ENCODE measurements at regions not wholly inside any gene's neighbourhood (a gene's known extent, or its start where the extent isn't known, plus 50 kb on each side); places are given as distances from the start of the nearest gene placed in this dataset.

DNA sequence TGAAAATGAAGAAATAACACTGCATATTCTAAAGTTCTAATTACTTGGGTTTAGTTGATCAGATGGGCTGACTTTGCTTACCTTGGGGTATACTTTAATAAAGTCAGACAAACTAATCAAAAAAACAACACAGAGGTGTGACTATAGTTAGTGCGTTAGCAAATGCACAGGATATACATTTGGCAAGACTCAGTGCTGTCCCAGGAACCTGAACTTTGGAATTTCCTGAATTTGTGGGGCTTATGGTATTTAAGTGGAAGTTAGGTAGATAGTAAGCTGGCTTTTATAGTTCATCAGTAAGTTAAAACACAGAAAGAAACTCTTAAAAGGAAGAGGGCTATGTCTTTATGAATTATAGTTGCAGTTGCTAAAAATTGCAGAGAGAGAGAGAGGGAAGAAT lies 302.6 kb upstream of the DDI1 start:
- DNase-seq, result no peak

DNA sequence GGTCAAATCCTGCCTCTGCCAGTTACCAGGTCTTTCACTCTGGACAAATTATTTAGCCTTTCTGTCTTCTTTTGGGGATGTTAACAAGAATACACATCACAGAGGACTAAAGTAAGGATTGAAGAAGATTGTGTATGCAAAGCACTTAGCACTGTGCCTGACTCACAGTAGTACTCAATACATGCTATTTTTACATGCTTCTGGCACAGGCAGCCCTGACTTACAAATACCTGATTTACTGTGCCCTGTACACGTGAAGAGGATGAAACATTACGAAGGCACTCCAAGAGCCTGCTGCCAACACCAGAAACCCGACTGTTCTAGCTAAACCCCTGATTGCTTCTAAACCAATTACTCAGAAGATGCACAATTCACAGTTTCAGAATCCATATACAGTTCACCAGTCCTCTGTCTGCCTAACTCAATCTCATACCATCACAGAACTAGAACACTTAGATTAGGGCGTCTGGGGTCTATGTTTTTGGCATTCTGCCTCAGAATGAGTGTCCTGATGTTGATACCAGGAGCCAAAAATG lies 300.9 kb upstream of the DDI1 start:
- no peak for DNase-seq

DNA sequence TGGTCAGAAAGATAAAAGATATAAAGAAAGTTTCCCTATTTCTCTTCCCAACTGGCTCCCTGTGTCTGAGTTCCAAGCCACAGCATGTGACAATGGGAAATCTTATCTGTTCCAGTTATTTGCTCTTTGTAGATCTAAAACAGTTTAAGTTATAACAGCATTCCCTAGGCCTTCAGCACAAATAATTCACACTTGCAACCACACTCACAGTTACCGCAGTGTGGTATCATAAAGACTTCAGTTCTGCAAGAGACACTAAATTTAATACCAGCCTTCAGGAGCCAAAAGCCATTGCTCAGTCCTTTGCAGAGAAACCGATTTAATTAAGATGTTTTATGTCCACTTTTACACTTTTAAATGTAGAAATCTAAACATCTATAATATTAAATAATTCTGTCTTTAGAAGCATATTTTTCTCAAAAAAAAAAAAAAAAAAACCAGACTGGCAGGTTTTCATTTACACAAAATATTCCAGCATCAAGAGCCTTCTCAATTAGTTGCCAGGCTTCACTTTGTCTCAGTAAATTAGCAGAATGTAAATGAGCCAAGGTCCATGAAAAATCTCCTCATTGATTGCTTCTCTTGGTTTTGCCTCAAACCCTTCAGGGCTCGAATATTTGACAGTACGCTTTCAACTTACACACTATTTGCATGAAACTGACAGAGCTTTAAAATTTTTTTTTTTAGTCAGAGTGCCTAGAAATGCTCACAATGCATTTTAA lies 300.0 kb upstream of the DDI1 start:
- no peak for DNase-seq

DNA sequence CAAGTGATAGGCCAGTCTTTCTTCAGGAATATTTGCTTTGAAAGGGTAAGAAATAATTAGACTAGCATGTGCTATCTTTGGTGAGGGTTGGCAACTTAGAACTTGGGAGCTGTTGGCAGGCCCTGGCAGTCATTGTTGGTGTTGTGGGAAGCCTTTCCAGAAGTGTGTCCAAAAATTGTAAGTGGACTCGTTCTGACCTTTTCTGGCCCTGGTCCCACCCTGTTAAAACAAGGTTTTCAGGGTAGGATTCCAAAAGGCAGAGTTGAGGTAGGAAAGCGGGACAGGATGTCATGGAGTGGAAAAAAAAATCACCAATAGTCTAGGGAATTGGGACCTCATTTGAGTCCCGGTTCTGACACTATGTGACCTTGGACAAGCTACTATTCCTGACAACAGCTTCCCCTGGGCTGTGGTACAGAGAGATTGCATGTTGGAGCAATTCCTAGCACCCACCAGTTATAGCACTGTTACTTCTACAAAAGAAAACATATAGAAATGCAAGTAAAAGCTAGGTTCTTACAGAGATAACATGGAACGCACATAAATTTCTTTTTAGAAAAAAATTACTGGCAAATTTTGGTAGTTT lies 299.3 kb upstream of the DDI1 start:
- DNase-seq, result no peak

DNA sequence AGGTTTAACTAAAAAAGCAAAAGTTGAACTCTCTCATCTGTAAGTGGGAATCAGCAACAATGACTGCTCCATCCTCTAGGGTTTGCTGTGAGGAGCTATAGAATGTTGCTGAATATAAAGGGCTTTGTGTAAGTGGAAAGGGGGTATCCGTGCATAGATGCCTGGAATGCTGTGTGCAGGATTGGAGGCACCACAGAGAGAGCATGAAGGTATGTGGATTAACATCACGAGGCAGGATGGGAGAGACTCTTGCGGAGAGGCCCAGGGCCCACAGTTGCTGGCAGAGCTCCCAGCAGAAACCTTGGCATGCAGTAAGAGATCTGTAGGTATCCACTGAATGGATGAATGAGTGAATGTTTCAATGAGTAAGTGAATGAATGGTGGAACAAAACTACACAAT lies 298.7 kb upstream of the DDI1 start:
- no peak for DNase-seq

DNA sequence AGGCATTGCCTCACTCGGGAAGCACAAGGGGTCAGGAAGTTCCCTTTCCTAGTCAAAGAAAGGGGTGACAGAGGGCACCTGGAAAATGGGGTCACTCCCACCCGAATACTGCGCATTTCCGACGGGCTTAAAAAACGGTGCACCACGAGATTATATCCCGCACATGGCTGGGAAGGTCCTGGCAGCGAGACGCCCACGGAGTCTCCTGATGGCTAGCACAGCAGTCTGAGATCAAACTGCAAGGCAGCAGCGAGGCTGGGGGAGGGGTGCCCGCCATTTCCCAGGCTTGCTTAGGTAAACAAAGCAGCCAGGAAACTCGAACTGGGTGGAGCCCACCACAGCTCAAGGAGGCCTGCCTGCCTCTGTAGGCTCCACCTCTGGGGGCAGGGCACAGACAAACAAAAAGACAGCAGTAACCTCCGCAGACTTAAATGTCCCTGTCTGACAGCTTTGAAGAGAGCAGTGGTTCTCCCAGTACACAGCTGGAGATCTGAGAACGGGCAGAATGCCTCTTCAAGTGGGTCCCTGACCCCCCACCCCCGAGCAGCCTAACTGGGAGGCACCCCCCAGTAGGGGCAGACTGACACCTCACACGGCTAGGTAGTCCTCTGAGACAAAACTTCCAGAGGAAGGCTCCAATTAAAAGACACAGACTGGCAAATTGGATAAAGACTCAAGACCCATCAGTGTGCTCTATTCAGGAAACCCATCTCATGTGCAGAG lies 297.2 kb upstream of the DDI1 start:
- DNase-seq, result peak in 1 of 2 experiments; percentile 17

DNA sequence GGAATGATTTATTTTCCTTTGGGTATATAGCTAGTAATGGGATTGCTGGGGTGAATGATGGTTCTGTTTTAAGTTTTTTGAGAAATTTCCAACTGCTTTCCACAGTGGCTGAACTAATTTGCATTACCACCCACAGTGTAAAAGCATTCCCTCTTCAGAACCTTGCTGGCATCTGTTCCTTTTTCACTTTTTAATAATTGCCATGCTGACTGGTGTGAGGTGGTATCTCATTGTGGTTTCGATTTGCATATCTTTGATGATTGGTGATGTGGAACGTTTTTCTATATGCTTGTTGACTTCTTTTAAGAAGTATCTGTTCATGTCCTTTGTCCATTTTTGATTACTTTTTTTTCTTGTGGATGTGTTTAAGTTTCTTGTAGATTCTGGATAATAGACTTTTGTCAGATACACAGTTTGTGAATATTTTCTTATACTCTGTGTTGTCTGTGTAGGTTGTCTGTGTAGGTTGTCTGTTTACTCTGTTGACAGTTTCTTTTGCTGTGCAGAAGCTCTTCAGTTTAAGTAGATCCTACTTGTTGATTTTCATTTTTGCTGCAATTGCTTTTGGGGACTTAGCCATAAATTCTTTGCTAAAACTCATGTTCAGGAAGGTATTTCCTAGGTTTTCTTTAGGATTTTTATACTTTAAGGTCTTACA lies 291.8 kb upstream of the DDI1 start:
- no peak for DNase-seq

DNA sequence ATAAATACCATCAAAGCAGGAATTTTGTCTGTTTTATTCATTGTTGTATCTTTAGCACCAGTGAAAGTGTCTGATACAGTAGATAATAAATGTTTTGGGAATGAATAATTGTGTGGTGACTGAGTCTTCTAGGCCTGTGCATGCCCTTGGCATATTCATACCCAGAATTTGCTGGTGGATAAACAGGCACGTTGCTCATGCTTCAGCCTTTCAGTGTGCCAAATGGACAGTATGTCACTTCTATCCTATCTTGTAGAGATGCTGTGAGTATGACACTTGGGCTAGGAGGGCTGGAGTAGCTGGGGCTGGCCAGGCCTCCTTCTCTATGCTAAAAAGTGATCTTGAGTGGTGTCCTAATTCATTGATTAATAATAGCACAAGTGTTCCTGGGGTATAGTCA lies 287.3 kb upstream of the DDI1 start:
- no peak for DNase-seq

DNA sequence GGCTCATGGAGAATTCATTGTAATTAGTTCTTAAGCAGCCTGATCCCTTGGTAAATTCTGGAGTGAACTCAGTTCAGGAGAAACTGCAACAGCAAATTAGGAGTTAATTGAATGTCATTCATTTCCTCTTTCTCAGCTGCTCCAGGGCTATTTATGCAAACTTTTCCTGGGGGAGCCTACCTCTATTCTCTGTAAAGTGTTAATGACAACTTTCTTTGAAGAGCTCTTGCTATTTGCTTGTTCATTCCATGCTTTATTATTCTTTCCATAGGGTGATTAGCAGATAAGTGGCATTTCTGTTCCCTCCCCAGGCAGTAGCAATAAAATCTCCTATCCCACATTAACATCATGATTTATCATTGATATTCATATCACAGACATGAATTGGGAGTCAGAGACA lies 267.6 kb upstream of the DDI1 start:
- DNase-seq, result no peak

DNA sequence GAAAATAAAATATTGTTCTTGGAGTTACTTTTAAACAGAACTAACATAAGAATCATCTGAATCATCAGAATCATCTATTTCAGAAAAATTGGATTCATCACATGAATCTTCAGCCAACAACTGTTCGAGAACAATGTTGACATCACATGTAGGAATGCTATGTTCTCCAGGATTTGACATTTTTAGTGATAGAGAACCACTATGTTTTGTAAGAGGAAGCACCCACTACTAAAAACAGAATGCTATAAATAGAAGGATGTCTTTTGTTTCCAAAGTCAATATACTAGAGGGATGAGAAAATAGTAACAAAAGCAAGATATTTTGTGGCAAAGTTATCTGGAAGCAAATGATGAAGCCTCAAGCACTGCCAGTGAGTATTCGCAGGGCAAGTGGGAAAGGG lies 263.4 kb upstream of the DDI1 start:
- no peak for DNase-seq

DNA sequence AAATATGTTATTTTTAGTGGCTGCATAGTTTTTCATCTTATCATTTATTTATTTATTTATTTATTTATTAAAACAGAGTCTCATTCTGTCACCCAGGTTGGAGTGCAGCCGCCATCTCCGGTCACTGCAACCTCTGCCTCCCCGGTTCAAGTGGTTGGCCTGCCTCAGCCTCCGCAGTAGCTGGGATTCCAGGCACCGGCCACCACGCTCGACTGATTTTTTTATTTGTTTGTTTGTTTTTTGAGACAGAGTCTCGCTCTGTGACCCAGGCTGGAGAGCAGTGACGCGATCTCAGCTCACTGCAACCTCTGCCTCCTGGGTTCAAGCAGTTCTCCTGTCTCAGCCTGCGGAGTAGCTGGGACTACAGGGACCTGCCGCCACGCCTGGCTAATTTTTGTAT lies 262.9 kb upstream of the DDI1 start:
- DNase-seq, result no peak

DNA sequence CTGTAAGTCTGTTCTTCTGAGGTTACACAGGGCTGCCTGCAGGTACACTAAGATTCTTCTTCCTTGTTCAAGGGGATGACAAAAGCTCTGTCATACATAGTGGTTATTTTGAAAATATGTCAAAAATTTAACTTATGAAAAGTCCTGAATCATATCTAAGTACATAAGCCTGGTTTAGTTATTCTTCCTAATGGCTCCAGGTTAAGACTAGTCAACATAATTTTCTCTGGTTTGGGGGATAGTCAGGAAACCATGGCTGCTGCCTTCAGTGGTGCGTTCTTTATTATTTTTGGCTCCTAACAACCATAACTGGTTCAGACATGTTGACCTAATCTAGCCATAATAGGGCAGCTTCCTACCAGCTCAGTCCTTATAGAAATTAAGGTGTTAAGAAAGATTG lies 257.4 kb upstream of the DDI1 start:
- DNase-seq, result no peak

DNA sequence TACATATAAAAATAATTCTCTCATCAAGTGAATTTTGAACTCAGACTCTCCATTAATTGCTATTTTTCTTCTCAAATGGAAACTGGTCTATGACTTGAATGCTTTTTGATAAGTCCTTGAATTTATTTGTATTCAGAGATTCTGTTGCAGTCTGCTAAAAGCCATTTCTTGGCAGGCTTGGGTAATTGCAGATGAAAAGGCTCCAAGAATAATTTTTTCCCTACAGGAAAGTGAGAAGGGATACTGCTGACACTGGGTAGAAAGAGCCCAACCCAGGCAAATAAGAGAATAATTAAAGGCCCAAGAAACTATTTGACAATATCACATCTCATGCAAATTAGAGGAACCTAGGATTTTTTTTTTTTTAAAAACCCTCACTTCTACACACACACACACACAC lies 246.5 kb upstream of the DDI1 start:
- DNase-seq, result no peak

DNA sequence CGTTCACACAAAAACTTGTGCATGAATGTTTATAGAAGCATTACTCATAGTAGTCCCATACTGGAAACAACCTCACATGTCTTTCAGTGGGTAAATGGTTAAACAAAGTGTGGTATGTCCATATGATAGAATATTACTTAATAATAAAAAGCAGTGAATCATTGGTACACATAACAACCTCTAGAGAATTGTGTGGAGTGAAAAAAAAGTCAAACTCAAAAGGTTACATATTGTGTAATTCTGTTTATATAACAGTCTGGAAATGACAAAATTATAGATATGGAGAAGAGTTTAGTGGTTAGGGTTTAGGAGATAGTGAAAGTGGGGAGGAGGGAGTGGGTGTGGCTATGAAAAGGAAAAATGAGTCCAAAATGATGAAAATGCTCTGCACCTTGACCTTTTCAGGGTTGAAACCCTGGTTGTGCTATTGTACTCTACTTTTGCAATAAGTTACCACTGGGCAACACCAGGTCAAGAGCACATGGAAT lies 243.4 kb upstream of the DDI1 start:
- DNase-seq, result no peak

DNA sequence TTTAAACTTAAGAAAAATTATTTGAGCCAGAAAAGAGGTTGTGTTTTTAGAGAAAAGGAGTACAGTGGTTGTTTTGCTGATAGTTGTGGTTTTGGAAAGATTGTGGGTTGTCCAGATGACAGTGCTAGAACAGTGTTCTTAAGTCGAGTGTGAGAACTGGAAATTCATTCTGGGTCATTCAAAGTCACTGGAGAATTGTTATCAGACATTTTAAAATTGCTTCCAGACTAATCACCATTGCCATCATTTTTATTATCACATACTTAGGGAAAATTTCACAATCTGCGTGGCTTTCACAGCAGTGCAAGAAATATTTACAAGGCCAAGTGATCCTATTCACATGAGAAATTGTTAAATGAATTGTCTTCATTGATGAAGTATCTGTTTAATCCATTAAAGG lies 242.2 kb upstream of the DDI1 start:
- no peak for DNase-seq

DNA sequence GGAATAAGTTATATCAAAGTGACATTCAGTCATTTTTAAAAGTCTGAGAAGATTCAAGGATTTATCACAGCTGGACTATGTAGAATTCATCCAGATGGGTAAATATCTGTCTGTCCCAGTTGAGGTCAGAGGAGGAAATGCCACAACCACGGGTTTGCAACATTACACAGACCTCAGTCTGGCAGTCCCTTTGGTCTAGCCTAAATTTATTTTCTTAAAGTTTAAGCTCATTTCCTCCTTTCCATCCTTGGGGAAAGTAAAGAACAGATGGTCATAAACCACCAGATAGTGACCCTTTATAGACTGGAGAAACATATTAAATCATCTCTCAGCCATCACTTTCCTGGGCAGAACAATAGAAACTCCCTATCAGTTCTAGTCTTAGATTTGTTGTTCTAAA lies 238.4 kb upstream of the DDI1 start:
- DNase-seq, result no peak

DNA sequence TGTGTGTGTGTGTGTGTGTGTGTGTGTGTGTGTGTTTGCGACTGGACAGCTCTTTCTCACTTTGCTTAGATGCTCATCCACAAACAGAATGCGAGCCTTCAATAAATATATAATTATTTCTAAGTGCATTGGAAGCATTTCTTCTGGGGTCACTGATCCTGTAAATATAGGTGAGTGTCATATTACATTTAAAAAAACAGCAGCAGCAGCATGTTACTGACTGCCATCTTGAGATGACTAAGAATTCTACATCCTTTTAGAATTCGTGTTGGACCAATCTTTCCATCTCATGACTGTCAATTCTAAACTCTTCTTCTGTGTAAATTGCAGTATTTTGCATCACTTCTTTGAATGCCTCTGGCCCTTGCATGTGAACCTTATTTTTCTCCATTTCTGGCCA lies 238.0 kb upstream of the DDI1 start:
- no peak for DNase-seq

DNA sequence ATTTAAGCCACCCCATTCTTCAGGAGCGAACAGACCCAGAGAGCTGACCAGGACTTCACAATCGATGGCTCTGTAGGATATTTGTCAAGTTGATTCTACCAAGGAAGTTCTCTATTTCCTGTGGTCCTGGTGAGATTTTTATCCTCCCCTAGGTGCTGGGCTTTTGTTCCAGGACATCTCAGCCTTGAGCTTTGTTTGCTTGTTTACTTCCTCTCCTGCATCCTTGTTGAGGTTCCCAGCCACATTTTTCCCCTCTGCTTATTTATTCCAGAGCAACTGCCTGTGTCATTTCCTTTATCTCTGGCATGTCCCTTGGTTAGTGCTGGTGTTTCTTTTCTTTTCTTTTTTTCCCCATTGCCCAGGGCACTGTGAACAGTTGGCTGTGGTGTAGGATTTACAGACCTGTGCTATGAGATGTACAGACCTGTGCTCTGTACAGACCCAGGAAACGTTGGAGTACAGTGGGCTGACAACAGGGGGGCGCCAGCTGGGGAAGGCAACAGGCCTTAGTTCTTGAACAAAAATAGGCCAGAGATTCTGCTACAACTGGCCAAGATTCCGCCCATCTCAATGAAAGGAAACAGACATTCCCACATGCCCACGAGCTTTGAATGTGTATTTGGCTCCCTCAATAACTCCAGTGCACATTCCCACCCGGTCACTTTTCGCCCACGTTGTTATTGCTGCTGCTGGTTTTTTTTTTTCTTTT lies 235.9 kb upstream of the DDI1 start:
- DNase-seq, result no peak

DNA sequence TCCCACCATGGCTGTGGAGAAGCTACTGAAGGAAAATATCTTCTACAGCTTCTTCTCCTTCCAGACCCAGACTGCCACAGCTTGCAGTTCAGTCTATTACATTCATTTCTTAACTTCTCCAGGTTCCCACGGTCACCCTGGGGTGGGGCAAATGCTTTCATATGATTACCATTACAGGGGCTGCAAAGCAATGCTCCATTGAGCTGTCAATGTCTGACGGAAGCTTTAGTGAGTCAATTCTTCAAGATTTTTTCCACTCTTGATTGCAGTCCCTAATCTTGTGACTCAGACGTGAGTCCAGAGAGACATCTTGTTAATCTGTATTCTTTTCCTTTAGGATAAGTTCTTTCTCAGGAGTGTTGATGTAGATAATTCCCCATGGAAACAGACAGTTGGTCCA lies 233.4 kb upstream of the DDI1 start:
- DNase-seq, result no peak

DNA sequence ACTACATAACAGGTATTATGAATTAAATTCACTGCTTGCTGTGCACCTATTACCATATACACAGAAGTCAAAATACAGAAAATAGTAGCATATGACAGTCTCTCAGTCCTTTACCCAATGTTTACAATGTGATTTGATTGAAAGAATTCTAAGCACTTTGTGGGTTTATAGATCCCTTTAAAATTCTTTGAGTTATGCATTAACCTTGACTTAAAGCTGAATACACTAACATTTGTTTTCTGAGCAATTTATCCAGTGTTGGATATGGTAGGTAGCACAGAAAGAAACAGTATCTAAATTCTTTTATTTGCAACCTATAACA lies 230.8 kb upstream of the DDI1 start:
- no peak for DNase-seq

DNA sequence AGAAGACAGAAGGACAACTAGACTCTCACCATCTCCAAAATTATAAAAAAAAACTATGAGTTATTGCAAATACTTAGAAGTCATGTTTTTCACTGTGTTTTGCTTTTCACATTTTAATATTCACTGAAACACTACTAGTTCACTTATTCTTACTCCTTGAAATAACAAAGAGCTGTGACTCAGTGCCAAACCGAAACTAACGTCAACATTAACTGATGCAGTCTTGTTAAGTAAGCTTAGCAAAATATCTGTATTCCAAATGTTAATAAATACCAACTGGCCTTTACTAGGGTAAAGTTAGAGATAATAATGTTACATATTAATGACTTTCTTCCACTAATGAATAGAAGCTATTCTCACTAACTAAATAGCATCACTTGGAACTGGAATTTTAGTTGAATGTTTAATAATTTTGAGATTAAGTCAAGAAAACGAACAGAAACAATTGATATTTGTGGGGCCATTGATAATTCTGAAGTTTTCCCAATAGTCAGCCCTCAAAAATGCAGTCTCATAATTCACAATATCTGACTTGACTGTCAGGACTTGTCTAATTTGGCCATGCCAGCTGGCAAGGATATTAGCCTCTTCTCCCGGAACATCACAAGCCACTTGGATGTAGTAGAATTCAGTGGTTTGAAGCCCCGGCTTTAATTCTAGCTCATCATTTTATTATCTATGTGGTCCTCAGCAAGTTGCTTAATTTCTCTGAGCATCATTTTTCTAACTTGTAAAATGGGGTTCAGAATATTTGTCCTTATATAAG lies 230.1 kb upstream of the DDI1 start:
- no peak for DNase-seq

DNA sequence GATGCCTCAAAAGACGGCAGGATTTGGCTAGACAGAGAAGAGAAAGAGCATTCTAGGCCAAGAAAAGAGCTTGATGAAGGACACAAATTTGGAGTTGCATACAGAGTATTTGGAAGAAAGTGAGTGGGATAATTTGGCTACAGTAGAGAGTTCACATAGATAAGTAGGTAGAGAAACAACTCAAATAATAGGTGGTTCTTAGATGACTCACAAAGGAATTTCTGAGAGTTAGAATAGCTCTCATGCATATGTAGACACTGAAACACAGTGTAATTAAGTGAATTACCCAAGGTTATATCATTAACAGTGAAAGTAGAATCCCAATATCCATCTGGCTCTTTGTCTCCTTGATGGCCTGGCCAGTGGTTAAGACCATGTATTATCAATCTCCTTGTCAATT lies 228.6 kb upstream of the DDI1 start:
- no peak for DNase-seq
